GM11168 (cell line): ENCODE measurements at regions not wholly inside any gene's neighbourhood (a gene's known extent, or its start where the extent isn't known, plus 50 kb on each side); places are given as distances from the start of the nearest gene placed in this dataset.
"Not testable (repeated sequence)": the region's sequence is repeated elsewhere in the genome, so short reads cannot be mapped to it uniquely, and the experiment has no call there.

Experiments
- in situ Hi-C: fragments of 300-500 bp; cut with MboI; formaldehyde crosslinking; loops from one replicate; pipeline ENCODE4 v1.12.0; 2022; ENCODE audit warnings: low sequenced_read_pairs; ENCODE audit not compliant: unreplicated experiment

DNA sequence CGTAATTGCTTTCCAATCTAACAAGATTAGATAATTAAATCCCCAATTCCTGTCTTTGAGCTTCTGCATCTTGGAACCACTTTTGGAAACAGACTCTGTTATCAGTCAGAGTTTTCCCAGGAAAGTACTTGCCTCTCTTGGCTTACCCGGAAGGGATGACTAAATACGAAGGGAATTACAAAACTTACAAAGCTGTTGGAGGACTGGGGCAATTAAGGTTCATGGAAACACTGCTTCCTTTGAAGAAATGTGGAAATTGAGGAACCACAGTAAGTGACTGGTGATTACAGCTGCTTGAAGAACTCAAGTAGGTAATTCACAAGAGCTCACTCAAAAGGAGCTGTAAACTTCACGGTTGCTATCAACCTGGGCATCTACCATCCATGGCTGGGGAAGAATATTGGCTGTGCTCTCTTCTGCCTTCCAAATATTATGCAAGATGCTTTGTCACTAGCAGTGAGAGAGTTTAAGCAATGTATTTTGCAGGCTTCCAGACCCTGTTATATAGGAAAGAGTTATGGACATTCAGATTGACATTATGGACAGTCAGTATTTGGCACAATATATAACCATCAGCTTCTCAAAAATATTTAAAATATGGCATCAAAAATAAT, 104.6 kb upstream of the MAN2A1 start:
- in situ Hi-C loops, result no loop called here

DNA sequence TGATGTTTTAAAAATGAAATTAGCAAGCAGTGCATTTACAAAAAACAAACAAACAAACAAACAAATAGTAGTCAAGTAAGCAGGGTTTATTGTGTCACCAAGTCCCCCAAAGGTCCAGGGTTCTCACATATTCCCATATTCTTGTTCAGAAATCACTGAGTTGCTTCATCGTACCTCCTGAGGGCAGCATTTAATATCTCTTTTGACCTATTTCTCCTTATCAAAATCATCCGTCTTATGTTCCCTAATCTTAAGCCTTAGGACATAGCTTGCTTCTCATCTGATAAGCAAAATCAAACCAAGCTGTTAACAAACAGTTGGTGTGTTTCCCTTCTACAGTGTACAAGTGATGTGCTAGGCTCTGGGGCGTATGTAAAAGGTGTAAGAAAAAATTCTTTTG, 109.5 kb upstream of the MAN2A1 start:
- in situ Hi-C loops, result no loop called here

GRCh38 chr5:109575506-109575905, 114.2 kb upstream of the MAN2A1 start:
- in situ Hi-C loops, result no loop called here

DNA sequence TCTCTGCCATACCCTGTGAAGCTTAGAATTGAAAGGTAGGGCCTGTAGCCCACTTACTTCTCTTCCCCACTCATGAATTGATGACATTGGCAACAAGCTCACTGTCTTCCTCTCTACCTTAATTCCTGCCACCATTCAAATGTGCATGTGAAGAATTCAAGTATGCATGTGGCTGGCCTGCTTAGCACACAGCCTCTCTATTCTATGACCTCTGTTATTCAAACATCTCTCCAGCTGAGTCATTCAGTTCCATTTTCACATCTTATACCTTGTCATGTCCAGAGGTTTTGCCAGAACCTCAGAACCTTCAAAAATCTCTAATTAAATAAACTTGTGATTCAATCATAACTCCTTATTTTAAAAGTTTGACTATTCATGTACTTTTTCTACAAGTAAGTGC, 114.7 kb upstream of the MAN2A1 start:
- in situ Hi-C loops, result no loop called here

GRCh38 chr5:109573766-109574165, 116.0 kb upstream of the MAN2A1 start:
- in situ Hi-C loops, result no loop called here

DNA sequence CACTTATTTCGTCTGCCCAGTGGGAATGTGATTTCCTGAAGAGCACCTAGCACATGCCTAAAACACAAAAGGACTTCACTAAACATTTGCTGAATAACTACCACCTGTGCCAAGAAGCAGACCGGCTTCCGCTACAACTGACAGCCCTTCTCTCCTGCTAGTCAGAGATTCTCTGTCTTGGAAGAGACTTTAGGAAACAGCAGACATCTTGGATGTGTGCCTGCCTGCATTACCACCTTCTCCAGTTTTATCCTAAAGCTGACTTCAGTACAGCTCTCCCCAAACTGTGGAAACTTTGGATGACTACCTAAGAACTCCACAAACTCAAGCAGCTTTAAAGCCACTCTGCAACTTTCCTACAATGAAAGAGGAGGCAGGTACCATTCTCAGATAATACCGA, 116.5 kb upstream of the MAN2A1 start:
- in situ Hi-C loops, result no loop called here

DNA sequence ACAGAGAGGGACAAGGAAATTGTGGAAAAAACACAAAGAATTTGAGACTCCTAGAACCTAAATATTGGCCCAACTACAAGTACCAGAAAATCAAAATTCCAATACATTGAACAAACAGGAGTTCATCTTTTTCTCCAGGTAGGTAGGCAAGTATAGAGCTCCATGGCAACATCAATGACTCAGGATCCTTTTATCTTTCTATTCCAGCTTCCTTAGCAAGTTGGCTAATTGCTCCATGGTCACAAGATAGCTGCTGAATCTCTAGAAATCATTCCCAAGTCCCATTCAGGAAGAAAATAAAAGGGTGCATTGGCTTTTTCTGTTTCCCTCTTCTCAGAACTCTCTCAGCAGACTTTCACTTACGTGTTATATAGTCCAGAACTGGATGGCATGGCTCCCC, 117.9 kb upstream of the MAN2A1 start:
- in situ Hi-C loops, result no loop called here

DNA sequence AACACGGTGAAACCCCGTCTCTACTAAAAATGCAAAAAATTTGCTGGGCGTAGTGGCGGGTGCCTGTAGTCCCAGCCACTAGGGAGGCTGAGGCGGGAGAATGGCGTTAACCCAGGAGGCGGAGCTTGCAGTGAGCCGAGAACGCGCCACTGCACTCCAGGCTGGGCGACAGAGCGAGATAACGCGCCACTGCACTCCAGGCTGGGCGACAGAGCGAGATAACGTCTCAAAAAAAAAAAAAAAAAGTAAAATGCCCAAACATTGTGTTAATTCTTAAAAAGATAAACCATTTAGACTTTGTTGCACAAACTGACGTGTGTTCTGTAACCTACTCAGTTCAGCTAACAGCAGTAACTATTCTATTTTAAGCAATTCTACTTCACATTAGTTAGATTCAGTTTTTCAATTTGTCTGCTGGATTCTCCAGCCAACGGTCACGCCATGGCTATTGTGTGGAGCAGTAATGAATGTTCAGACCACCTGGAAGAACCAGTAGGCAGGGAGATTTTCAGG, 119.3 kb upstream of the MAN2A1 start:
- in situ Hi-C loops, result no loop called here

- in situ Hi-C loops, result no loop called here
These were observed 122.2 kb upstream of the MAN2A1 start for GRCh38 chr5:109567374-109568044.

GRCh38 chr5:109566361-109566760, 123.4 kb upstream of the MAN2A1 start:
- in situ Hi-C loops, result no loop called here

DNA sequence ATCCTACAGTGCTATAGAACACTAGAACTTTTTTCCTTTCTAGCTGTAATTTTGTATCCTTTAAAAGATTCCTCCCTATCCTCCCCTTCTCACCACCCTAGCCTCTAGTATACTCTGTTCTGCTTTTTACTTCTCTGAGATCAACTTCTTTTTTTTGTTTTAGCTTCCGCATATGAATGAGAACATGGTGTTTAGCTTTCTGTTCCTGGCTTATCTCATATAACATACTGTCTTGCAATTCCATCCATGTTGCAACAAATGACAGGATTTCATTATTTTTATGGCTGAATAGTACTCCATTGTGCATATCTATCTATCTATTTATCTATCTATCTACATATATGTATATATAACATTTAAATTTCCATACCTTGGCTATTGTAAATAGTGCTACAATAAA, 126.0 kb upstream of the MAN2A1 start:
- in situ Hi-C loops, result no loop called here

DNA sequence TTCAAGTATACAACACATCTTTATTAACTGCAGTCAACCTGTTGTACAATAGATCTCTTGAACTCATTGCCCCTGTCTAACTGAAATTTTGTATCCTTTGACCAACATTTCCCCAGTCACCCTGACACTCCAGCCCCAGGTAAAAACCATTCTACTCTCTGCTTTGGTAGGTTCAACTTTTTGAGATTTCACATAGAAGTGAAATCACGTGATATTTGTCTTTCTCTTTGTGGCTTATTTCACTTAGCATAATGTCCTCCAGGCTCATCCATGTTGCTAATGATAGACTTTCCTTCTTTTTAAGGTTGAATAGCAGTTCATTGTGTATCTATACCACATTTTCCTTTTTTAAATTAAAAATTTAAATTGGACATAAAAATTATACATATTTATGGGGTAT, 126.5 kb upstream of the MAN2A1 start:
- in situ Hi-C loops, result no loop called here

- in situ Hi-C loops, result no loop called here
These were observed 127.3 kb upstream of the MAN2A1 start for GRCh38 chr5:109562441-109562840.

- in situ Hi-C loops, result no loop called here
These were observed 128.3 kb upstream of the MAN2A1 start for GRCh38 chr5:109561447-109561846.

GRCh38 chr5:109560554-109560953, 129.2 kb upstream of the MAN2A1 start:
- in situ Hi-C loops, result no loop called here

DNA sequence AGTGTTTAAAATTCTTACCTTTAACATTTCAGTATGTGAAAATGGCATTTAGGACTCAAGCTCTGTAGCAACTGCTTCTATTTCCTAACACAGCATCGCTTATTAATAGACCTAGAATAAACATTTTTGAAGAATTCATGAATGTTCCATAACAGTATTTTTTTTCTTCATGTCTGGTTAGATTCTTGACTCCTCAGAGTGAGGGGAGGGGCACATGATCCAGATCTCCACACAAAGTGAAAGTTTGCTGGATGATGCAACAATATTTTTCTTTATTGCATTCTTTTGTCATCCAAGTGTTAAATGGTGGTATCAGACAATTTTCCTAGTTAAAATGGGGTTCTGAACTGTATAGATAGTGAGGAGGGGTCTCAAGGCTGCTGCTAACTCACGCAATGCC, 130.8 kb upstream of the MAN2A1 start:
- in situ Hi-C loops, result no loop called here

- in situ Hi-C loops, result no loop called here
These were observed 131.4 kb upstream of the MAN2A1 start for GRCh38 chr5:109558364-109558763.

DNA sequence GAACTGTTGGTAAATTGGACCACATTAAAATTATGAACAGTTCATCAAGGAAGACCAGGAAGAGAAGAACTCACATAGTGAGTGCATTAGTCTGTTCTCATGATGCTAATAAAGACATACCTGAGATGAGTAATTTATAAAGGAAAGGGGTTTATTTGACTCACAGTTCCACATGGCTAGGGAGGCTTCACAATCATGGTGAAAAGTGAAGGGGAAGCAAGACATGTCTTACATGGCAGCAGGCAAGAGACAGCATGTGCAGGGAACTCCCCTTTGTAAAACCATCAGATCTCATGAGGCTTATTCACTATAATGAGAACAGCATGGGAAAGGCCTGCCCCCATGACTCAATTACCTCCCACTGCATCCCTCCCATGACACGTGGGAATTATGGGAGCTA, 135.9 kb upstream of the MAN2A1 start:
- in situ Hi-C loops, result no loop called here

GRCh38 chr5:109551234-109551633, 138.5 kb upstream of the MAN2A1 start:
- in situ Hi-C loops, result not testable (repeated sequence)

- in situ Hi-C loops, result no loop called here
These were observed 139.7 kb upstream of the MAN2A1 start for GRCh38 chr5:109550077-109550476.

DNA sequence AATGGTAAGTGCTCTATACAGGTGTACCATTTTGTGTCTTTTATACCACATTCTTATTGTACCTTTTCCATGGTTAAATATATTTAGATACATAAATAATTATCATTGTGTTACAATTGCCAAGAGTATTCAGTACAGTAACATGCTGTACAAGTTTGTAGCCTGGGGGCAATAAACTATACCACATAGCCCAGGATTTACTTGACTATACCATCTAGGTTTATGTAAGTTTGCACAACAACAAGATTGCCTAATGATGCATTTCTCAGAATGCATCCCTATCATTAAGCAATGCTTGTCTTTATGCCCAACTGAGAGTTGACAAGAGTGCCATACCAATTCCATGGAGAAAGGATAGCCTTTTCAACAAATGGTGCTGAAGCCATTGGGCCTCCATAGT, 136.7 kb upstream of the PJA2 start:
- in situ Hi-C loops, result no loop called here

DNA sequence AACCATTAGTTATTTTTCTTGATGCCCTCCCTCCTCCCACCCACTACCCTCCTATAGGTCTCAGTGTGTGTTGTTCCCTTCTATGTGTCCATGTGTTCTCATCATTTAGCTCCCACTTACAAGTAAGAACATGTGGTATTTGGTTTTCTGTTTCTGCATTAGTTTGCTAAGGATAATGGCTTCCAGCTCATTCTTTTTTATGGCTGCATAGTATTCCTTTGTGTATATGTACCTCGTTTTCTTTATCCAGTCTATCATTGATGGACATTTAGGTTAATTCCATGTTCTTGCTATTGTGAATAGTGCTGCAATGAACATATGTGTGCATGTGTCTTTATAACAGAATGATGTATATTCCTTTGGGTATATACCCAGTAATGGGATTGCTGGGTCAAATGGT, 135.1 kb upstream of the PJA2 start:
- in situ Hi-C loops, result not testable (repeated sequence)
